ENCODE measurements at regions not wholly inside any gene's neighbourhood (a gene's known extent, or its start where the extent isn't known, plus 50 kb on each side); places are given as distances from the start of the nearest gene placed in this dataset.
A peak's percentile ranks its signal among the peaks of the same experiment; 100 is the strongest.
"Not testable (repeated sequence)": the region's sequence is repeated elsewhere in the genome, so short reads cannot be mapped to it uniquely, and the experiment has no call there.

DNA sequence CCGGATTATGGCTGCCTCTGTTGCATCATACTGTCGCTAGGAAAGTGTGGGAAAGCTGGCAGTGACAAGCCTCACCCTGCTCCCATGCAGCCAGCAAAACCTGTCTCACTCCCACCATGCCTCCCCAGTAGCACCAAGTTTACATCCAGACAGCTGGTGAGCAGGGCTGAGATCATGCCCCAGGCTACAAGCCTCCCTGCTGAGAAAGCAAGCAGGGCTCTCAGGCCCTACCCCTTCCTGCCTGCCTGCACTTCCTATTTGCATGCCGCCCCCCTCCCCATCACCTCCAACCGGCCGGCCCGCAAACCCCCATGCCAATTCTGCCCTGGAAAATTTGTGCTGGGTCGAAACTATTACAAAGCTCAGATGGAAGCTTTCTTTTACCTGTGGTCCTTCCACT lies 408.2 kb upstream of the FKBP1C start:
- TF ChIP-seq, protein P1, sequence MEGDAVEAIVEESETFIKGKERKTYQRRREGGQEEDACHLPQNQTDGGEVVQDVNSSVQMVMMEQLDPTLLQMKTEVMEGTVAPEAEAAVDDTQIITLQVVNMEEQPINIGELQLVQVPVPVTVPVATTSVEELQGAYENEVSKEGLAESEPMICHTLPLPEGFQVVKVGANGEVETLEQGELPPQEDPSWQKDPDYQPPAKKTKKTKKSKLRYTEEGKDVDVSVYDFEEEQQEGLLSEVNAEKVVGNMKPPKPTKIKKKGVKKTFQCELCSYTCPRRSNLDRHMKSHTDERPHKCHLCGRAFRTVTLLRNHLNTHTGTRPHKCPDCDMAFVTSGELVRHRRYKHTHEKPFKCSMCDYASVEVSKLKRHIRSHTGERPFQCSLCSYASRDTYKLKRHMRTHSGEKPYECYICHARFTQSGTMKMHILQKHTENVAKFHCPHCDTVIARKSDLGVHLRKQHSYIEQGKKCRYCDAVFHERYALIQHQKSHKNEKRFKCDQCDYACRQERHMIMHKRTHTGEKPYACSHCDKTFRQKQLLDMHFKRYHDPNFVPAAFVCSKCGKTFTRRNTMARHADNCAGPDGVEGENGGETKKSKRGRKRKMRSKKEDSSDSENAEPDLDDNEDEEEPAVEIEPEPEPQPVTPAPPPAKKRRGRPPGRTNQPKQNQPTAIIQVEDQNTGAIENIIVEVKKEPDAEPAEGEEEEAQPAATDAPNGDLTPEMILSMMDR (IDR thresholded peaks at IDR 0.05; ENCODE audit: insufficient read depth, low read length), result no peak
- TF ChIP-seq REST (IDR thresholded peaks at IDR 0.05; ENCODE audit: insufficient replicate concordance, low read depth), result no peak
- no peak for TF ChIP-seq SPI1 (IDR thresholded peaks at IDR 0.05; ENCODE audit: borderline replicate concordance, low read depth)
- TF ChIP-seq POLR2AphosphoS5 (IDR thresholded peaks at IDR 0.05; ENCODE audit: low read depth), result no peak
- TF ChIP-seq GABPA (IDR thresholded peaks at IDR 0.05; ENCODE audit: low read depth), result no peak
- DNase-seq (ENCODE audit: low read depth in 1 of 2, low spot score in 1 of 2), result no peak
- H3K27ac ChIP-seq (replicated peaks), result no peak overlapping the region
- no peak overlapping the region for H3K4me3 ChIP-seq (replicated peaks; ENCODE audit: insufficient read depth, low read length)
- H3K27me3 ChIP-seq (ENCODE audit: insufficient read depth, poor library complexity, severe bottlenecking), result no peaks in the 10 kb centered on the region

DNA sequence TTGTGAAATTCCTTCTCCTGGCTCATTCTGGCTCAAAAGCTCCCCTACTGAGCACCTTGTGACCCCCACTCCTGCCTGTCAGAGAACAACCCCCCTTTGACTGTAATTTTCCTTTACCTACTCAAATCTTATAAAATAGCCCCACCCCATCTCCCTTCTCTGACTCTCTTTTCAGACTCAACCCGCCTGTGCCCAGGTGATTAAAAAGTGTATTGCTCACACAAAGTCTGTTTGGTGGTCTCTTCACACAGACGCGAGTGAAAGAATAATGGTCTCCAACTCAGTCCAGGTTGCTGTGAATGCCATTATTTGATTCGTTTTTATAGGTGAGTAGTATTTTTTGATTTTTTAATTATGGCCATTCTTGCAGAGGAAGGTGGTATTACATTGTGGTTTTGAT lies 414.1 kb upstream of the FKBP1C start:
- TF ChIP-seq, protein P1 (IDR thresholded peaks at IDR 0.05; ENCODE audit: insufficient read depth, low read length), result no peak
- no peak for TF ChIP-seq REST (IDR thresholded peaks at IDR 0.05; ENCODE audit: insufficient replicate concordance, low read depth)
- TF ChIP-seq SPI1 (IDR thresholded peaks at IDR 0.05; ENCODE audit: borderline replicate concordance, low read depth), result no peak
- TF ChIP-seq GABPA (IDR thresholded peaks at IDR 0.05; ENCODE audit: low read depth), result no peak
- TF ChIP-seq POLR2AphosphoS5 (IDR thresholded peaks at IDR 0.05; ENCODE audit: low read depth), result no peak
- no peak overlapping the region for H3K27ac ChIP-seq (replicated peaks)
- H3K4me3 ChIP-seq (replicated peaks; ENCODE audit: insufficient read depth, low read length), result no peak overlapping the region
- H3K27me3 ChIP-seq (ENCODE audit: insufficient read depth, poor library complexity, severe bottlenecking), result no peaks in the 10 kb centered on the region
- DNase-seq (ENCODE audit: low read depth in 1 of 2, low spot score in 1 of 2), result no peak

DNA sequence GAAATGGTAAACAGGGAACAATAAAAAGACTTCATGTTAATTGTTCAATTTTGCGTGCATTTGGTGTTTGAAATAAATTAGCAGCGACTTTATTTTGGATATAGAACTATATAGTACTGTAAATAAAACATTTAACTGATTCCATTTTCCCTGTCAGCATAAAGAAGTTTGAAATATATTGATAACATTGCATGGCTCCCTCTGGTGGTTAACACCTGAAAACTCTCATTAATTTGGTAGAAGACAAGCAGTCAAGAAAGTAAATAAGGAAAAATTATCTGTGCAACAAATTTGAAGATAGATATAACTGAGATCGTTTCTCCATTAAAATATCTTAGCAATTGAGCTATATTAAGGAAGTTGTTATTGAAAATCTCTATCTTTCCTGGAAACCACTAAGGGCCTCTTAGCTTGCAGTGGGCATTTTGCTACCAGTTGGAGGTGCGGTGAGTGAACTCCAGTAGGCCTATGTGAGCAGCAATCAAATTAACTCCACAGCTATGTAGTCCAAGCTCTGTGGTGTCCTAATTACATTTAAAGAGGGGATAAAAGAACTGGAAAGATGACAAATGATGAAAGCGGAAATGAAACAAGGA lies 435.7 kb upstream of the FKBP1C start:
- no peaks in the 10 kb centered on the region for H3K27me3 ChIP-seq (ENCODE audit: insufficient read depth, poor library complexity, severe bottlenecking)
- DNase-seq (ENCODE audit: low read depth in 1 of 2, low spot score in 1 of 2), result peak in 1 of 2 experiments; percentile 3
- TF ChIP-seq REST (IDR thresholded peaks at IDR 0.05; ENCODE audit: insufficient replicate concordance, low read depth) (no peak), POLR2AphosphoS5 (IDR thresholded peaks at IDR 0.05; ENCODE audit: low read depth) (no peak), GABPA (IDR thresholded peaks at IDR 0.05; ENCODE audit: low read depth) (no peak), SPI1 (IDR thresholded peaks at IDR 0.05; ENCODE audit: borderline replicate concordance, low read depth) (no peak)
- TF ChIP-seq, protein P1 (IDR thresholded peaks at IDR 0.05; ENCODE audit: insufficient read depth, low read length), result no peak
- H3K4me3 ChIP-seq (replicated peaks; ENCODE audit: insufficient read depth, low read length), result no peak overlapping the region
- H3K27ac ChIP-seq (replicated peaks), result no peak overlapping the region

GRCh38 chr6:62766174-62766573 lies 445.1 kb upstream of the FKBP1C start:
- H3K27ac ChIP-seq (replicated peaks); H3K27me3 ChIP-seq (ENCODE audit: insufficient read depth, poor library complexity, severe bottlenecking); H3K4me3 ChIP-seq (replicated peaks; ENCODE audit: insufficient read depth, low read length); DNase-seq (ENCODE audit: low read depth in 1 of 2, low spot score in 1 of 2): not testable (repeated sequence)
